Transverse colon (tissue), 4 donors: ENCODE measurements at regions not wholly inside any gene's neighbourhood (a gene's known extent, or its start where the extent isn't known, plus 50 kb on each side); places are given as distances from the start of the nearest gene placed in this dataset.
"Not testable (repeated sequence)": the region's sequence is repeated elsewhere in the genome, so short reads cannot be mapped to it uniquely, and the experiment has no call there.

ENCODE experiments used
- DNase-seq: peaks from one replicate; pipeline ENCODE4 v3.0.0-alpha.2; 2019
- H3K27ac ChIP-seq, 4 donors: fragments of 200-600 bp; sonication (generic); 2 replicates each; pipeline ENCODE4 v1.5.1; 2016 to 2018; ENCODE audit warnings: inconsistent platforms in 4 of 4
- H3K27me3 ChIP-seq: fragments of 200-600 bp; sonication (generic); 2 replicates; pipeline ENCODE4 v1.5.1; 2017; ENCODE audit warnings: inconsistent platforms
- H3K36me3 ChIP-seq, 4 donors: fragments of 200-600 bp; sonication (generic); 2 replicates each; pipeline ENCODE4 v1.5.1; 2017 to 2019; ENCODE audit warnings: inconsistent platforms in 4 of 4
- H3K4me1 ChIP-seq, 4 donors: fragments of 200-600 bp; sonication (generic); 2 replicates each; pipeline ENCODE4 v1.5.1; 2017 to 2020; ENCODE audit warnings: inconsistent platforms in 4 of 4
- H3K4me3 ChIP-seq, 4 donors: fragments of 200-600 bp; sonication (generic); 1 replicate in 1 of 4; 2 replicates in 3 of 4; pipeline versions ENCODE4 v1.5.1 to v1.6.1; 2017 to 2019; ENCODE audit warnings: inconsistent platforms in 4 of 4
- H3K9me3 ChIP-seq, 2 donors: fragments of 200-600 bp; sonication (generic); 2 replicates each; pipeline ENCODE4 v1.5.1; 2017 to 2019; ENCODE audit warnings: inconsistent platforms in 2 of 2
- EP300 ChIP-seq: sonication (generic); formaldehyde crosslinking; IDR thresholded peaks from one replicate; pipeline ENCODE4 v1.6.1; 2017; ENCODE audit warnings: antibody characterized with exemption, low read depth
- POLR2A ChIP-seq: fragments of 450-650 bp; IDR thresholded peaks from one replicate; pipeline ENCODE4 v1.6.1; 2016; ENCODE audit warnings: antibody characterized with exemption, mild to moderate bottlenecking, moderate library complexity
- POLR2AphosphoS5 ChIP-seq, 3 donors: sonication (generic); formaldehyde crosslinking; IDR thresholded peaks; one replicate each; pipeline ENCODE4 v1.6.1; 2016; ENCODE audit warnings: antibody characterized with exemption in 3 of 3
- WGBS, 2 donors: methylation state at CpG; one replicate each; pipeline ENCODE4 v1.1.5; 2018; ENCODE audit warnings: low coverage in 1 of 2; 5-methylcytosine and 5-hydroxymethylcytosine counted together
- in situ Hi-C, 4 donors: fragments of 200-750 bp; cut with MboI; loops; one replicate each; pipeline versions ENCODE4 v1.15.0 to v1.15.1; 2017; ENCODE audit warnings: low sequenced_read_pairs in 3 of 4, low pct_ligation_motif_present in 1 of 4, low pct_unique_long_range_greater_than_20kb in 1 of 4
- intact Hi-C: fragments of 100-400 bp; cut with DNase I; formaldehyde crosslinking; loops from one replicate; pipeline ENCODE4 v1.15.1; 2023; ENCODE audit warnings: low total_unique reads
- TF ChIP-seq, protein P1 (sequence below), 5 experiments: fragments of 200-600 bp in 3 of 5; fragments of 450-650 bp in 2 of 5; sonication (generic) in 3 of 5; IDR thresholded peaks; 1 replicate in 2 of 5; 2 replicates in 3 of 5; pipeline ENCODE4 v1.5.1; 2016 to 2017; ENCODE audit warnings: antibody characterized with exemption in 5 of 5, inconsistent platforms in 3 of 5, mild to moderate bottlenecking in 2 of 5, moderate library complexity in 1 of 5

DNA sequence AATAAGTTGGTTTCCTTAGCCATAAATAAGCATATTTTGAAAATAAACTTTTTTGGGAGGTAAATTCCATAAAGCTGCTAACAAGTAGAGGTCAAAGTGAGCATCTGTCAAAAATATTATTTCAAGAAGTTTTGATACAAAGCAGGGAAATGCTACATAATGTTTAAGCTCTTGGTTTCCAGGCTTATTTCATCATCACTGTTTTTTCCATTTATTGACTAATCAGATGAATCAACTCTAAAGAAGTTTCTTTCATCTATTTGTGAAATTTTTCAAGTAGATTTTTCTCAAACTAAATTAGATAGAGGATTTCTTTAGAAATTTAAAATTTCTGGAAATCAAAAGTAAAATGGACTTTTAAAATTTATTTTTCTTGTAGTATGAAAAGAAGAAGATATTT, 89.5 kb upstream of the TBX18 start:
- intact Hi-C loops: no loop called here
- H3K4me1 ChIP-seq: no peaks in the 10 kb centered on the region
- no peak overlapping the region for H3K4me3 ChIP-seq
- no peaks in the 10 kb centered on the region for H3K9me3 ChIP-seq
- H3K36me3 ChIP-seq: no peaks in the 10 kb centered on the region
- no peaks in the 10 kb centered on the region for H3K27me3 ChIP-seq
- in situ Hi-C loops: no loop called here
- DNase-seq: no peak
- H3K27ac ChIP-seq: no peak overlapping the region
- TF ChIP-seq POLR2AphosphoS5 (IDR thresholded peaks at IDR 0.05): no peak
- TF ChIP-seq POLR2A: no peak
- TF ChIP-seq, protein P1, sequence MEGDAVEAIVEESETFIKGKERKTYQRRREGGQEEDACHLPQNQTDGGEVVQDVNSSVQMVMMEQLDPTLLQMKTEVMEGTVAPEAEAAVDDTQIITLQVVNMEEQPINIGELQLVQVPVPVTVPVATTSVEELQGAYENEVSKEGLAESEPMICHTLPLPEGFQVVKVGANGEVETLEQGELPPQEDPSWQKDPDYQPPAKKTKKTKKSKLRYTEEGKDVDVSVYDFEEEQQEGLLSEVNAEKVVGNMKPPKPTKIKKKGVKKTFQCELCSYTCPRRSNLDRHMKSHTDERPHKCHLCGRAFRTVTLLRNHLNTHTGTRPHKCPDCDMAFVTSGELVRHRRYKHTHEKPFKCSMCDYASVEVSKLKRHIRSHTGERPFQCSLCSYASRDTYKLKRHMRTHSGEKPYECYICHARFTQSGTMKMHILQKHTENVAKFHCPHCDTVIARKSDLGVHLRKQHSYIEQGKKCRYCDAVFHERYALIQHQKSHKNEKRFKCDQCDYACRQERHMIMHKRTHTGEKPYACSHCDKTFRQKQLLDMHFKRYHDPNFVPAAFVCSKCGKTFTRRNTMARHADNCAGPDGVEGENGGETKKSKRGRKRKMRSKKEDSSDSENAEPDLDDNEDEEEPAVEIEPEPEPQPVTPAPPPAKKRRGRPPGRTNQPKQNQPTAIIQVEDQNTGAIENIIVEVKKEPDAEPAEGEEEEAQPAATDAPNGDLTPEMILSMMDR (IDR thresholded peaks at IDR 0.05): no peak
- no peak for TF ChIP-seq EP300

DNA sequence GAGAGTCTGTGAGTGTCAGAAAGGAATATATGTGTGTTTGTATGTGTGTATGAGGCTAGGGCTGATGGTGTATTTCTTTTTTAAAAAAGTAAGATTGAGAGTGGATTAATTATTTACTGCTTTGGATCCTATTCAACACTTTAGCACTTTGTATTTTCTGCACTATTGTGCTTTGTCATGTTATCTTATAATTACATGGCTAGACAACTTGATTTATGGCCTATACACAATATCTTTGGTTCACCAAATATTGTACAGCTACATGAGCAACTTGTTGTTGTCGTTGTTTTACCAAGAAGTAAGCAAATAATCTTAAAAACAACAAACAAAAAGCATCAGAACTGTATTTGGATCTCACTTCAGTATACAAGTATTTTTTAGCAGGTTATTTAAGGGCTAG, 84.6 kb upstream of the TBX18 start:
- Histone ChIP-seq H3K27me3 (no peaks in the 10 kb centered on the region), H3K9me3 (no peaks in the 10 kb centered on the region), H3K36me3 (no peaks in the 10 kb centered on the region), H3K27ac (no peak overlapping the region), H3K4me1 (no peaks in the 10 kb centered on the region), H3K4me3 (no peak overlapping the region)
- in situ Hi-C loops (no loop called here), intact Hi-C loops (no loop called here)
- WGBS, 2 donors: 14 to 35% methylated on average over 1 of the region's 1 CpG
- DNase-seq: no peak
- TF ChIP-seq POLR2A: no peak
- TF ChIP-seq, protein P1 (IDR thresholded peaks at IDR 0.05): no peak
- TF ChIP-seq POLR2AphosphoS5 (IDR thresholded peaks at IDR 0.05): no peak
- TF ChIP-seq EP300: no peak

DNA sequence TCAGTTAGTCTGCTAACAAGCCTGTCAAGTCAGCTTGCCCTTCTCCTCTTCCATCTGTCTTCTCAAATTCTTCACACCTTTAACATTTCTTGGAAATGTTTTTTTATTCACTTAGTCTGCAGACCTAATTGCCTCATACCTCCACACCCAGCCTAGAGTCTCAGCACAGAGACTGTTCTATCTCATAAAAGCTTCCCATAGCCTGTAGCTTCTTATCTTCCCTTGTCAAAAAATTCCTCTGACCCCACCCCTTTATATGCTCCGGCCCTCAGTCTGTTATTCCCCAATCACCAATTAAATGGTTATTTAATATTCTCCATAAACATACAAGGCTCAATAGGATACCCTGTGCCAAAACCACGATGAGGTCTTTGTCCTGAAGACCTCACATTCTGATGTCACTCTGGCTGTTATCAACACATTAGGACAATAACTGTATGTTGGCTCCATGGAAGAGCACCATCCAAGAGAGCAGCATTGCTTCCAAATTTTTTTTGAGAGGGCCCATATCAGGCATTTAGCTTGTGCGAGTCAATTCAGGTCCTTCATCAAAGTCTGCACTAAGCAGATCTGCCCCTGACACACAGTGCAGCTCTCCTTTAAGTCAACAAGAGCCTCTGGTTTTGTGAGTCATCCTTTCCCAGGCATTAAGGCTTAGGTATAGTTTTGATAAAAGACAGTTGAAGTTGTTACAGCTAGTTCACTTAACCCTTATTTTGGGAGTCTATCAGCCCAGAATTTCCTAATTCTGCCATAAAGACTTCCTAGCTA, 83.2 kb upstream of the TBX18 start:
- in situ Hi-C loops: no loop called here
- WGBS, 2 donors: 32 to 49% methylated on average over 2 to 3 of the region's 3 CpGs

DNA sequence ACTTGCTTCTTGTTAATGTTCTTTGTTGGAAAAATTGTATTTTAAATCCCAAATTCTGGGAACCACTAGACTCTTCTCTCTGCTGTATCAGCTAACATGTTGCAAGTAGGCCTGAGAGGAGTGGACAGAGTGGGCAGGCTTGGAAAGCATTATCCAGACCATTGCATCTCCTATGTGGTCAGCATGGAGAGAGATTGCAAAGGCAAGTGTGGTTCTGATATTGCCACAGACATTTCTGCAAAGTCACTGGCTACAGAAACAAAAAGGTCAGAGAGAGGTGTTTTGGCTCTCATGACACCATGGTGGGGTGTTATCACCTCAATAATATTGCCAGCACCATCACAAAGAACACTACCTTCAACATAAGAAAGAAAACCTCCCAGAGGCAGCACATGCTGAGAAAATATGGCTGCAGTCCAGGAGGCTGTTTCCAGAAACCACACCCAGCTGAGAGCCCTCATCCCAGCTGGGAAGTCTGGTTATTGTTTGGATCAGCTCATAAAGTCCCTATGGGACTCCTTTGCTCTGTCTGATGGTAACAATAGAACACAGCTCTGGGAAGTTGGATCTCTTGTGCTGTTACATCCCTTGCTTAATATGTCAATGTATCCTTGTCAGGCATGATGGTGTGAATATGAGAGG, 78.2 kb upstream of the TBX18 start:
- H3K27me3 ChIP-seq: no peaks in the 10 kb centered on the region

More for the DNA sequence above, 83.2 kb upstream of the TBX18 start:
- H3K4me3 ChIP-seq: no peak overlapping the region
- no peaks in the 10 kb centered on the region for H3K27me3 ChIP-seq
- H3K27ac ChIP-seq: no peak overlapping the region
- intact Hi-C loops: no loop called here
- DNase-seq: no peak
- no peaks in the 10 kb centered on the region for H3K4me1 ChIP-seq
- no peaks in the 10 kb centered on the region for H3K36me3 ChIP-seq
- no peak for TF ChIP-seq POLR2AphosphoS5 (IDR thresholded peaks at IDR 0.05)
- H3K9me3 ChIP-seq: no peaks in the 10 kb centered on the region

DNA sequence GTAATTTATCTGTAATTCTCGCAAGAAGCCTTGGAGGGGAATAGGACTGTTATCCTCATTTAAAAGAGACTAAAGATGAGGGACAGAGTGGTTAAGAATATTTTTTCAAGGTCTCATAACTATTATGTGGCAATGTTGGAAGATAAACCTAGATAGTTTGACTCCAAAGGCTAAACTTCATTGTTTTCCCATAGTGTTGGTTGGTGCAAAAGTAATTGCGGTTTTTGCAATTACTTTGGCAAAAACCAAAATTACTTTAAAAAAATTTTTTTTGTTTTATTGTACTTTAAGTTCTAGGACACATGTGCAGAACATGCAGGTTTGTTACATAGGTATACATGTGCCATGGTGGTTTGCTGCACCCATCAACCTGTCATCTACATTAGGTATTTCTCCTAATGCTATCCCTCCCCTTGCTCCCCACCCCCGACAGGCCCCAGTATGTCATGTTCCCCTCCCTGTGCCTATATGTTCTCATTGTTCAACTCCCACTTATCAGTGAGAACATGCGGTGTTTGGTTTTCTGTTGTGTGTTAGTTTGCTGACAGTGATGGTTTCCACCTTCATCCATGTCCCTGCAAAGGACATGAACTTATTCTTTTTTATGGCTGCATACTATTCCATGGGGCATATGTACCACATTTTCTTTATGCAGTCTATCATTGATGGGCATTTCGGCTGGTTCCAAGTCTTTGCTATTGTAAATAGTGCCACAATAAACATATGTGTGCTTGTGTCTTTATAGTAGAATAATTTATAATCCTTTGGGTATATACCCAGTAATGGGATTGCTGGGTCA, 72.9 kb upstream of the TBX18 start:
- H3K4me1 ChIP-seq, H3K36me3 ChIP-seq, H3K27ac ChIP-seq, H3K27me3 ChIP-seq, intact Hi-C loops, H3K4me3 ChIP-seq, DNase-seq, in situ Hi-C loops, H3K9me3 ChIP-seq: not testable (repeated sequence)
- 79 to 90% methylated on average over 4 to 5 of the region's 5 CpGs for WGBS, 2 donors

More for the DNA sequence above, 78.2 kb upstream of the TBX18 start:
- TF ChIP-seq, protein P1 (IDR thresholded peaks at IDR 0.05): no peak
- TF ChIP-seq POLR2A (no peak), POLR2AphosphoS5 (IDR thresholded peaks at IDR 0.05) (no peak), EP300 (no peak)
- intact Hi-C loops (no loop called here), in situ Hi-C loops (no loop called here)
- DNase-seq: no peak
- Histone ChIP-seq H3K9me3 (no peaks in the 10 kb centered on the region), H3K27ac (no peak overlapping the region), H3K36me3 (no peaks in the 10 kb centered on the region), H3K4me1 (no peaks in the 10 kb centered on the region), H3K4me3 (no peak overlapping the region)
